ENCODE measurements at regions not wholly inside any gene's neighbourhood (a gene's known extent, or its start where the extent isn't known, plus 50 kb on each side); places are given as distances from the start of the nearest gene placed in this dataset.

DNA sequence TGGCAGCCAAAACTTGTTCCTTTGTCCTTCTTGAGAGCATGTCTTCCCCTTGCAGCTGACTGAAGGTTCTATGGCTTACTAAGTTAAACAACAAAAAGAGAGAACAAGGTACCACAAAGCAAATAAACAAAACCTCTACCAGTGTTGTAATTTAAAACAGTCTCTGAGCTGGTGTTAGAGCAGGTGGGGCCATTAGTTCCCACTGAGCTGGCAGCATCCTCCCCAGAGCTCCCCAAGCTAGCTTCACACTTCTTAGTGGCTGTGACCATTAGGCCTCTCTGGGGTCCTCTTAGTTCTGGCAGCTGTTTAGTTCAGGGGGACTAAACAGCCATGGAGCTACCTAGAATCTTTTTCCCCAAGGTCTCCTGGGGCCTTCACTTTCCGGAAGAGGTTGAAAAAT is 128.6 kb upstream of the ELL2 start:
- TF ChIP-seq, protein P1, sequence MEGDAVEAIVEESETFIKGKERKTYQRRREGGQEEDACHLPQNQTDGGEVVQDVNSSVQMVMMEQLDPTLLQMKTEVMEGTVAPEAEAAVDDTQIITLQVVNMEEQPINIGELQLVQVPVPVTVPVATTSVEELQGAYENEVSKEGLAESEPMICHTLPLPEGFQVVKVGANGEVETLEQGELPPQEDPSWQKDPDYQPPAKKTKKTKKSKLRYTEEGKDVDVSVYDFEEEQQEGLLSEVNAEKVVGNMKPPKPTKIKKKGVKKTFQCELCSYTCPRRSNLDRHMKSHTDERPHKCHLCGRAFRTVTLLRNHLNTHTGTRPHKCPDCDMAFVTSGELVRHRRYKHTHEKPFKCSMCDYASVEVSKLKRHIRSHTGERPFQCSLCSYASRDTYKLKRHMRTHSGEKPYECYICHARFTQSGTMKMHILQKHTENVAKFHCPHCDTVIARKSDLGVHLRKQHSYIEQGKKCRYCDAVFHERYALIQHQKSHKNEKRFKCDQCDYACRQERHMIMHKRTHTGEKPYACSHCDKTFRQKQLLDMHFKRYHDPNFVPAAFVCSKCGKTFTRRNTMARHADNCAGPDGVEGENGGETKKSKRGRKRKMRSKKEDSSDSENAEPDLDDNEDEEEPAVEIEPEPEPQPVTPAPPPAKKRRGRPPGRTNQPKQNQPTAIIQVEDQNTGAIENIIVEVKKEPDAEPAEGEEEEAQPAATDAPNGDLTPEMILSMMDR (IDR thresholded peaks at IDR 0.05; ENCODE audit: low read length) = no peak
- TF ChIP-seq EZH2 (IDR thresholded peaks at IDR 0.05; ENCODE audit: borderline replicate concordance, low read length) = no peak
